Psoas muscle (tissue), 7 donors: ENCODE measurements at regions not wholly inside any gene's neighbourhood (a gene's known extent, or its start where the extent isn't known, plus 50 kb on each side); places are given as distances from the start of the nearest gene placed in this dataset.
"Not testable (repeated sequence)": the region's sequence is repeated elsewhere in the genome, so short reads cannot be mapped to it uniquely, and the experiment has no call there.

Source experiments
- ATAC-seq, 4 donors: fragments of 200-7000 bp; cut with Tn5 transposase; one replicate each; pipeline ENCODE4 v1.9.1; 2020; ENCODE audit warnings: moderate library complexity in 3 of 4, mild to moderate bottlenecking in 2 of 4
- DNase-seq, 2 donors: peaks; one replicate each; pipeline ENCODE4 v3.0.0-alpha.2; 2020
- H3K27ac ChIP-seq: fragments of 200-600 bp; one replicate; pipeline ENCODE4 v1.8.0; 2022
- H3K27me3 ChIP-seq, 3 donors: fragments of 200-600 bp in 1 of 3; one replicate each; pipeline versions ENCODE4 v1.6.1 to v1.8.0; 2013 to 2022; ENCODE audit warnings: low read length in 2 of 3, mild to moderate bottlenecking in 2 of 3, moderate library complexity in 1 of 3; ENCODE audit not compliant: insufficient read depth in 3 of 3
- H3K36me3 ChIP-seq, 2 donors: fragments of 200-600 bp in 1 of 2; one replicate each; pipeline versions ENCODE4 v1.6.1 to v1.8.0; 2013 to 2022; ENCODE audit warnings: low read depth in 1 of 2, mild to moderate bottlenecking in 1 of 2, moderate library complexity in 1 of 2; ENCODE audit not compliant: insufficient read depth in 1 of 2
- H3K4me1 ChIP-seq: fragments of 200-600 bp; one replicate; pipeline ENCODE4 v1.8.0; 2022
- H3K4me3 ChIP-seq: fragments of 200-600 bp; one replicate; pipeline ENCODE4 v1.8.0; 2022; ENCODE audit warnings: mild to moderate bottlenecking
- H3K9me3 ChIP-seq: fragments of 200-600 bp; one replicate; pipeline ENCODE4 v1.8.0; 2022
- WGBS, 3 donors: extraction: QIAGEN DNeasy Blood & Tissue Kit; methylation state at CpG; one replicate each; pipeline versions ENCODE4 v1.1.6 to v1.1.7; 2013; 5-methylcytosine and 5-hydroxymethylcytosine counted together
- intact Hi-C, 2 donors: fragments of 100-400 bp; cut with DNase I; formaldehyde crosslinking; loops; one replicate each; pipeline versions ENCODE4 v1.11.0 to v1.14.2; 2022
- TF ChIP-seq, protein P1 (sequence below): fragments of 200-600 bp; IDR thresholded peaks from one replicate; pipeline ENCODE4 v1.8.0; 2022; ENCODE audit warnings: antibody characterized with exemption
- donor health status: healthy with polysubstance abuse.
- donor health status: DM: no; HTN: no; CAD: no; lungs with moderate emphysema.
- donor health status: Bipolar disorder and iron deficiency.
- donor health status: healthy.
- donor health status: DM: yes; HTN: yes; CAD: no.
- donor health status: DM: no; HTN: no; CAD: no.
- donor health status: DM: yes; HTN: yes; CAD: no.

DNA sequence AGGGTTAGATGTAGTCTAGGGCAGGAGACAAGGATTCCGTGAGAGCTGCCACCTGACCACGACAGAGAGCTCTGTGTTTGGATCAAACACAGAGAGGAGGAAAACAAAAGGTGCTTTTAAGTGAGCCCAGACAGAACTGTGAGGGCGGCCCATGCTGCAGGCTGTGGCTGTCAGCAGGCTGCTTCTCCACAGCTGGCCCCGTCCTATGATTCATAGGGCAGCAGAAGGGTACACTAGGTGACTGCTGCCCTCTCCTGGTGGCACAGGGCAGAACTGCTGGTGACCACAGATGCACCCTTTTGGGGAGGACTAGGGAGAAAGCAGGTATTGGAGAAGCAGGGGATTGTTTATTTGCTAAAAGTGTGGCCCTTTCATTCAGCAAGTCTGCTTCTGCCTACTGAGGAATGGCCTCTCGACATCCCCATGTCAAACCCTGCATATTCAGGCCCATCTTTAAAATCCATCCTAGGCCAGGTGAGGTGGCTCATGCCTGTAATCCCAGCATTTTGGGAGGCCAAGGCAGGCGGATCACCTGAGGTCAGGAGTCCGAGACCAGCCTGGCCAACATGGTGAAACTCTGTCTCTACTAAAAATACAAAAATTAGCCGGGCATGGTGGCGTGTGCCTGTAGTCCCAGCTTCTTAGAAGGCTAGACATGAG, 234.4 kb upstream of the FRG2C start:
- DNase-seq = peak; percentile 78
- not testable (repeated sequence) for H3K9me3 ChIP-seq, H3K4me3 ChIP-seq, H3K27me3 ChIP-seq
- intact Hi-C loops = loop anchor here (5.0 to 10.0 kb wide), 2 partner anchors 132 to 135 kb away; no protein-coding TSS in a partner anchor
- Histone ChIP-seq H3K4me1 (peaks cover 23% of the 10 kb centered on the region), H3K36me3 (peaks cover 3 to 51% of the 10 kb centered on the region in 2 donors), H3K27ac (peak overlapping the region; percentile 61)
- peak in 1 of 4 donors; percentile 65 for ATAC-seq
- TF ChIP-seq, protein P1, sequence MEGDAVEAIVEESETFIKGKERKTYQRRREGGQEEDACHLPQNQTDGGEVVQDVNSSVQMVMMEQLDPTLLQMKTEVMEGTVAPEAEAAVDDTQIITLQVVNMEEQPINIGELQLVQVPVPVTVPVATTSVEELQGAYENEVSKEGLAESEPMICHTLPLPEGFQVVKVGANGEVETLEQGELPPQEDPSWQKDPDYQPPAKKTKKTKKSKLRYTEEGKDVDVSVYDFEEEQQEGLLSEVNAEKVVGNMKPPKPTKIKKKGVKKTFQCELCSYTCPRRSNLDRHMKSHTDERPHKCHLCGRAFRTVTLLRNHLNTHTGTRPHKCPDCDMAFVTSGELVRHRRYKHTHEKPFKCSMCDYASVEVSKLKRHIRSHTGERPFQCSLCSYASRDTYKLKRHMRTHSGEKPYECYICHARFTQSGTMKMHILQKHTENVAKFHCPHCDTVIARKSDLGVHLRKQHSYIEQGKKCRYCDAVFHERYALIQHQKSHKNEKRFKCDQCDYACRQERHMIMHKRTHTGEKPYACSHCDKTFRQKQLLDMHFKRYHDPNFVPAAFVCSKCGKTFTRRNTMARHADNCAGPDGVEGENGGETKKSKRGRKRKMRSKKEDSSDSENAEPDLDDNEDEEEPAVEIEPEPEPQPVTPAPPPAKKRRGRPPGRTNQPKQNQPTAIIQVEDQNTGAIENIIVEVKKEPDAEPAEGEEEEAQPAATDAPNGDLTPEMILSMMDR = peak; percentile 82
- 42 to 63% (median 44%) methylated on average over 9 of the region's 9 CpGs for WGBS, 3 donors

DNA sequence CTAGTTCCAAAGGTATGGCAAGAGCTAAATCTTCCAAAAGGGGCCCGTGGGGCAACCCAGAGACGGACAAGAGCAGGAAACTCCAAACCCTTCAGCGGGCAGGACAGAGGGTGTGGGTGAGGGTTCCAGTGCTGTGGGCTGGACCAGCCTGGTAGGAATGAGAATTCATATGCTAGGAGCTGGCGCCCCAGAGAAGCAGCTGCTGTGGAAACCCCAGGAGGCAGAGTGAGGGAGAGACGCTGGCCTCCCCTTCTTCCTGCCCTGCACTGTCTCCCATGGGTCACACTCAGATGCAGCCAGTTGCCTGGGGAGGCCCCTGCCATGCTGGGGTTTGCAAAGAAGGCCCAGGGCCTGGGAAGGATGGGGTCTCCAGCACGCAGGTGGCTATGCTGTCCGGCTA, 233.7 kb upstream of the FRG2C start:
- Histone ChIP-seq H3K4me1 (peaks cover 23% of the 10 kb centered on the region), H3K36me3 (peaks cover 3 to 47% of the 10 kb centered on the region in 2 donors)
- DNase-seq, ATAC-seq, intact Hi-C loops, H3K27ac ChIP-seq, H3K4me3 ChIP-seq, H3K27me3 ChIP-seq, H3K9me3 ChIP-seq: not testable (repeated sequence)
- 62 to 90% (median 69%) methylated on average over 6 to 7 of the region's 7 CpGs for WGBS, 3 donors

DNA sequence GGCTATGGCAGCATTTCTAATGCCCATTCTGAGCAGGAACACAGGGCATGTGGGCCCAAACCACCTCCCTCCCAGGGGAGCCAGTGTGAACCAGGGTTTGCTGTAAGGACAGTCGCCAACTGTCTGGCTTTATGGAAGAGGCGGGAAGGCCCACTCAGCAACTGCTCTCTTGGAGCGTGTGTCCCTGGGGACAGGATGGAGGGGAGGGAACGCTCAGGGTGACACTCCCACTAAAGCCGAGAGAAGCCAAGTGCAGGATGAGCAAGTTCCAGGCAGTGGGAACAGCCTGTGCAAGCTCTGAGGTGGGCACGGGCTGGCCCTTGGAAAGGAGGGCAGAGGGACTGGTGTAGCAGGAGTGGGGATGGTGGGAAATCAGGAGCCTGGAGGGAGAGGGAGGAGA, 233.0 kb upstream of the FRG2C start:
- Histone ChIP-seq H3K36me3 (peaks cover 3 to 41% of the 10 kb centered on the region in 2 donors), H3K4me1 (peaks cover 23% of the 10 kb centered on the region)
- WGBS, 3 donors = 48 to 85% (median 52%) methylated on average over 6 of the region's 6 CpGs
- DNase-seq, ATAC-seq, H3K4me3 ChIP-seq, intact Hi-C loops, H3K9me3 ChIP-seq, H3K27ac ChIP-seq, H3K27me3 ChIP-seq: not testable (repeated sequence)

DNA sequence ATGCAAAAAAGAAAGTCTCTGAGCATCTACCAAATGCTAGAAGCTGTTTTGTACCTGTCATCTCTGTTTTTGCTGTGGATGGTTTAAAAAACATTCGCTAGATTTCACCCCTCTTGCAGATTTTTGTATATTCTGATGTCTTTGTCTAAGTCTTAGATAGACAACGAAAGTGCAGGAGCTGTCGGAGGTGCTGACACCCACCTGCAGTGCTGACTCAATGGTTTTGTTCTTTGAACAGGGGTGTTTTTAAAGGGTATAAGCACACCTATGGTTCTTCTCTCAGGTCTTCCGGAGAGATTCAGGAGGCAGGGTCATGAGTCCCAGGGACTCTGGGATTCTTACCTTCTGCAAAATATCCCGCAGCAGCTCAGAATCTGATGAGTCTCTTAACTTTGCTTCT, 231.7 kb upstream of the FRG2C start:
- intact Hi-C loops, DNase-seq, H3K27me3 ChIP-seq, ATAC-seq, H3K9me3 ChIP-seq: not testable (repeated sequence)
- Histone ChIP-seq H3K27ac (peak overlapping the region; percentile 62), H3K4me3 (peak overlapping the region; percentile 11), H3K4me1 (peaks cover 23% of the 10 kb centered on the region), H3K36me3 (peaks cover 3 to 29% of the 10 kb centered on the region in 2 donors)
- WGBS, 3 donors = 46 to 64% (median 48%) methylated on average over 5 of the region's 5 CpGs

DNA sequence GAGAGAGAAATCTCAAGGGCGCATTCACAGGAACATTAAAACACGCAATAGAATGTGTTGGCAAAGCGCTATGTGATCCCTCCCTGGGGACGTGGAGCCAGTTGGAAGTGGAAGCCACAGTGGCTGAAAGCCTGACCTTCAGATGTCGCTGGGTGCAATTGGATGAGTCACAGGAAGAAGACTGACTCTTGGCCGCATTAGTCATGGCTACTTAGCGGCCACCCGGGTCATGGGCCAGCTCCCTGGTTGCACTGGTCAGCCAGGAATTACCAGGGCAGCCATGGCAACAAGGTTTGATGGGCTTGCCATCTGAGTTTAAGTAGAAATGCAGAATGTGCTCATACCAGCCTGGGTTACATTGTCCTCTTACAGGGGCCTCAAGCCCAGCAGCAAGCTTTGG, 231.2 kb upstream of the FRG2C start:
- DNase-seq = peak; percentile 86 to 89
- H3K9me3 ChIP-seq, H3K27me3 ChIP-seq, intact Hi-C loops: not testable (repeated sequence)
- Histone ChIP-seq H3K36me3 (peaks cover 3 to 25% of the 10 kb centered on the region in 2 donors), H3K4me3 (peak overlapping the region; percentile 11), H3K27ac (peak overlapping the region; percentile 88), H3K4me1 (peaks cover 23% of the 10 kb centered on the region)
- 4 to 7% (median 4%) methylated on average over 8 of the region's 8 CpGs for WGBS, 3 donors
- ATAC-seq = peak; percentile 84 to 88 (median 85)

DNA sequence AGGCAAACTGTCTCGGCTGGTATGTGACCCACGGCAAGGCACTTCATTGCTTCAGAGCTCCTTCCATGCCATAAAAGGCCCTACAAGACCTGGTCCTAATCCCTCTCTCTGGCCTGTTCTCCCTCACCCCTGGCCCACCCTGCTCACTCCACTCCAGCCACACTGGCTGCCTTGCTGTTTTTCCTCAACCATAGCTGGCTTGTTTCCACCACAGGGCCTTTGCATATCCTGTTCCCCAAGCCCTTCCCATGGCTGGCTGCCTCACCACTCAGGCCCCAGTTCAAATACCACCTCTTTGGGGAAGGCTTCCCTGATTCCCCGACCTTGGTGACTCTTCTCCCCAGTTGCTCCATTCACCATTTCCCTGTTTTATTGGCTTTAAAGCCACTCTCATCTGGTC, 230.8 kb upstream of the FRG2C start:
- Histone ChIP-seq H3K36me3 (peaks cover 3 to 23% of the 10 kb centered on the region in 2 donors), H3K27ac (peak overlapping the region; percentile 88), H3K4me1 (peaks cover 23% of the 10 kb centered on the region)
- H3K4me3 ChIP-seq, H3K9me3 ChIP-seq, ATAC-seq, H3K27me3 ChIP-seq, DNase-seq, intact Hi-C loops: not testable (repeated sequence)
- WGBS, 3 donors = 34 to 44% (median 36%) methylated on average over 3 of the region's 3 CpGs

DNA sequence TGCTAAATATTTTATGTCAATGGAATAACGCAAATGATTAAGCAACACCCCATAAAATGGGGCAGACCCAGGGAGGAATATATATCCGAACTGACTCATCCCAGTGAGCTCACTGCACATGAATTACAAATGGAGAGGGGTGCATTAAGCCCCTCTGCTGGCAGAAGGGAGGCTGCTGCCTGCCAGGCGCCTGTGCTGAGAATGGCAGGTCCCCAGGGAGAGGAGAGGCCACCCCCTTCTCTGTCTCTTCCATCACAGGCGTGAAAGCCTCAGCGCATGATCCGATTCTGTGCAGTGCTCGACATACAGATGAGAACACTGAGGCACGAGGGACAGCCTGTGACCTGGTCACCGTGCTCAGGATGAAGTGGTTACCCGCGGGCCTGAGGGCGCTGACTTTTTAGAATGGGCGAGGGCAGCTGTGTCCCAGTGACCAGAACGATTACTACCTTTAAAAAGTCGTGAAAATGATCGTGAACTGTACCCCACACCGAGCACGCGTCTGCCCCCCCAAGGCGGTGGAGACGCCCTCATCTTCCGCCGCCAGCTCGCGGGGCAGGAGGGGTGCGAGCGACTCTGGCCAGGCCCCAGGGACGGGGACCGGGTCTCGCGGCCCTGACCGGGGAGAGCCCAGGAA, 229.7 kb upstream of the FRG2C start:
- Histone ChIP-seq H3K4me3 (peak overlapping the region; percentile 81), H3K36me3 (peaks cover 3 to 23% of the 10 kb centered on the region in 2 donors), H3K4me1 (peaks cover 19% of the 10 kb centered on the region), H3K27ac (peak overlapping the region; percentile 88)
- DNase-seq = peak; percentile 38 to 54
- 2 to 4% (median 3%) methylated on average over 28 to 32 of the region's 32 CpGs for WGBS, 3 donors
- ATAC-seq, H3K27me3 ChIP-seq, intact Hi-C loops, H3K9me3 ChIP-seq: not testable (repeated sequence)

DNA sequence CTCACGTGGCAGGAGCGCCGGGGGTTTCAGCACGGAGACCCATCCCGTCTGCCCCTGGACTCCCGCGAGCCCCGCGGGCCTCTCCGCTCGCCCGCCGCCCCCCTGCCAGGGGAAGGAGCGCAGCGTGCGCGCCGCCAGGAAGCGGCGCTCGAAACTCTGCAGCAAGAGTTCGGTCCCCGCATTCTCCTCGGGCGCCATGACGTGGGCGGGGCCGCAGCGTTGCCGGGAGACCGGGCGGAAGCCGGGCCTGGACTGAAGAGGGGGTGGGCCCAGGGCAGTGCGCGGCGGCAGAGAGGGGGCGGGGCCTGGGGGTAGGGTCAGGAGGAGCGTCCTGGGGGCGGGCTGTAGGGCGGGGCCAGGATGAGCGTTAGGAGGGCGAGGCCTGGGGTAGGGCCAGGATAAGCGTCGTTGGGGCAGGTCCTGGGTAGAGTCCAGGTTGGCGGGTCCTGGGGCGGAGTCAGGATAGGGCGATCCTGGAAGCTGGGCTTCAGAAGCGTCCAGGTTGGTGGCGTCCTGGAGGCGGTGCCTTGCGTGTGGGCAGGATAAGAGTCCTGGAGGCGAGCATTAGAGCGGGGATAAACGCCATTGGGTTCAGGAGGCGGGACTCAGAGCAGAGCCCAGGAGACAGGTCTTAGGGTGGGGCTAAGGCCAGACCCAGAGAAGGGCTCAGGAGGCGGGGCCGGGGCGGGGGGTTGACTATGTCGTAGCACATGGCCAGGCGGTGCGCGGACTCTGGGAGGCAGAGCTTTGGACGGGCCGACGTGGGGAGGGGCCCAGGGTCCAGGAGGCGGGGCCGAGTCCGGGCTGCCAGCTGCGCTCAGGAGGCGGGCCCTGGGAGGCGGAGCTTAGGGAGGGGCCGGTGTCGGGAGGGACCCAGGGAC, 229.0 kb upstream of the FRG2C start:
- H3K27me3 ChIP-seq, intact Hi-C loops, H3K9me3 ChIP-seq: not testable (repeated sequence)
- 0 to 1% (median 0%) methylated on average over 50 to 73 of the region's 73 CpGs for WGBS, 3 donors
- H3K4me1 ChIP-seq = peaks cover 17% of the 10 kb centered on the region
- ATAC-seq (peak; percentile 100), DNase-seq (peak; percentile 98 to 99)
- peak overlapping the region; percentile 88 for H3K27ac ChIP-seq
- peak overlapping the region; percentile 81 for H3K4me3 ChIP-seq
- peaks cover 3 to 19% of the 10 kb centered on the region in 2 donors for H3K36me3 ChIP-seq

DNA sequence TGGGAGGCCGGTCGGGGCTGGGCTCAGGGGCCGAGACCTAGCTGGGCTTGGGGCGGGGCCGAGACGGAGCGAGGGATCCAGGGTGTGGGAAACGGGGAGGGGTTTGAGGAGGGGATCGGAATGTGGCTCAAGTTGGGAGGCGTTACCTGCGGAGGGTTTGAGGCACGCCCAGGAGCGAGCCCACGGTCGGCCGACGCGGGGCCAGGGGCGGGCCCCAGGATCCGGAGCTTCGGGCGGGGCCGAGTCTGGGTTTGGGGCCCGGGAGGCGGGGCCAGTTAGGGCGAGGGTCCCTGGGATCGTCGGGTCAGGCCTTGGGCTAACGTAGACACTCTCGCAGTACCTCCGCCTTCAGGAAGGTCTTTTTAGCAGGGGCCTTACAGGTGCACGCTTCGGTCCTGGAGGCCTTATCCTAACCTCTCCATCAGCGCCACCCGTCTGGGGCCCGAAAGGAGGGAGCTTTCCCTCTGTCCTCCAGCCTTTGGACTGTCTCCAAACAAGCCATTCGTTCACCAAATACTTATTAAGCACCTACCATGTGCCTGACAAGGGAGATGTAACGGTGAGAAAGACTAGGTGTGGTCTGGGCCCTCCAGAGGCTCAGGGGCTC, 228.2 kb upstream of the FRG2C start:
- intact Hi-C loops, H3K27me3 ChIP-seq, ATAC-seq, H3K9me3 ChIP-seq, DNase-seq: not testable (repeated sequence)
- 1 to 10% (median 2%) methylated on average over 14 to 38 of the region's 38 CpGs for WGBS, 3 donors
- H3K4me1 ChIP-seq = peaks cover 17% of the 10 kb centered on the region
- peak overlapping the region; percentile 81 for H3K4me3 ChIP-seq
- H3K27ac ChIP-seq = peak overlapping the region; percentile 84
- H3K36me3 ChIP-seq = peaks cover 3 to 11% of the 10 kb centered on the region in 2 donors
